PFSK-1 (cell line): ENCODE measurements at regions not wholly inside any gene's neighbourhood (a gene's known extent, or its start where the extent isn't known, plus 50 kb on each side); places are given as distances from the start of the nearest gene placed in this dataset.

Experiments
- POLR2AphosphoS5 ChIP-seq: IDR thresholded peaks from 2 replicates; pipeline ENCODE4 v1.6.1; 2012; ENCODE audit warnings: low read depth, mild to moderate bottlenecking, control low read depth, low read length, moderate library complexity
- REST ChIP-seq, 2 experiments: IDR thresholded peaks; 2 replicates each; pipeline versions ENCODE4 v1.6.1 to v1.8.0; 2011 to 2012; ENCODE audit warnings: low read depth in 2 of 2, low read length in 2 of 2, control low read depth in 1 of 2, inconsistent platforms in 1 of 2, mild to moderate bottlenecking in 1 of 2, moderate library complexity in 1 of 2; ENCODE audit not compliant: insufficient read depth in 1 of 2
- TAF1 ChIP-seq: IDR thresholded peaks from 2 replicates; pipeline ENCODE4 v1.6.1; 2012; ENCODE audit warnings: low read length, control low read depth, borderline replicate concordance; ENCODE audit not compliant: insufficient read depth

- TF ChIP-seq TAF1 (no peak), REST (IDR thresholded peaks at IDR 0.05; ENCODE audit: insufficient read depth in 1 of 2, low read depth in 2 of 2, low read length in 2 of 2) (no peak), POLR2AphosphoS5 (no peak)
Observed at GRCh38 chr9:27747450-27747849, 174.2 kb upstream of the C9orf72 start.
